MM.1S (cell line): ENCODE measurements at regions not wholly inside any gene's neighbourhood (a gene's known extent, or its start where the extent isn't known, plus 50 kb on each side); places are given as distances from the start of the nearest gene placed in this dataset.

Experiments used
- EZH2 ChIP-seq: fragments of 300-600 bp; sonication (generic); optimal IDR thresholded peaks from 2 replicates; pipeline ENCODE3; 2017; ENCODE audit warnings: low read depth, mild to moderate bottlenecking, antibody characterized with exemption, low read length, mixed read lengths
- TF ChIP-seq, protein P1 (sequence below): fragments of 300-600 bp; sonication (generic); IDR thresholded peaks from 2 replicates; pipeline ENCODE4 v1.5.1; 2016; ENCODE audit warnings: antibody characterized with exemption, low read length, mixed read lengths

DNA sequence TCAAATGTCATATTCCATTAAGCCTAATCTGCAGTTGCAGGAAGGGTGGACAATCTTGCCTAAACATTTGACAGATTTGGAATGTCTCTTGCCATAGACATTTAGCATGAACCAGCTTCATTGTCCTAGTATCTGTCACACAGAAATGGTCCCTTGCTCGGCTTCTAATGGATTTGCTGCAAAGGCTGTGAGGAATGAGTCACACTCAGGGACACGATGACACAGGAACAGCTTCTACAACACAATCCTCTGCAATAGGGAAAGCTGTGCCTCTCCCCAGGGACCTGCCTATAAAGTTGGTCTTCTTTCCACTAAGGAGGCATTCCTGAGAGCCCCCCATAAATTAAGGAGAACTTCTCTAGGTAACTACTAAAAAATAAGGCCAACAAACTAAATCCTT, 155.1 kb upstream of the L3MBTL4 start:
- no peak for TF ChIP-seq EZH2
- TF ChIP-seq, protein P1, sequence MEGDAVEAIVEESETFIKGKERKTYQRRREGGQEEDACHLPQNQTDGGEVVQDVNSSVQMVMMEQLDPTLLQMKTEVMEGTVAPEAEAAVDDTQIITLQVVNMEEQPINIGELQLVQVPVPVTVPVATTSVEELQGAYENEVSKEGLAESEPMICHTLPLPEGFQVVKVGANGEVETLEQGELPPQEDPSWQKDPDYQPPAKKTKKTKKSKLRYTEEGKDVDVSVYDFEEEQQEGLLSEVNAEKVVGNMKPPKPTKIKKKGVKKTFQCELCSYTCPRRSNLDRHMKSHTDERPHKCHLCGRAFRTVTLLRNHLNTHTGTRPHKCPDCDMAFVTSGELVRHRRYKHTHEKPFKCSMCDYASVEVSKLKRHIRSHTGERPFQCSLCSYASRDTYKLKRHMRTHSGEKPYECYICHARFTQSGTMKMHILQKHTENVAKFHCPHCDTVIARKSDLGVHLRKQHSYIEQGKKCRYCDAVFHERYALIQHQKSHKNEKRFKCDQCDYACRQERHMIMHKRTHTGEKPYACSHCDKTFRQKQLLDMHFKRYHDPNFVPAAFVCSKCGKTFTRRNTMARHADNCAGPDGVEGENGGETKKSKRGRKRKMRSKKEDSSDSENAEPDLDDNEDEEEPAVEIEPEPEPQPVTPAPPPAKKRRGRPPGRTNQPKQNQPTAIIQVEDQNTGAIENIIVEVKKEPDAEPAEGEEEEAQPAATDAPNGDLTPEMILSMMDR = no peak
